GM10266 (cell line): ENCODE measurements at regions not wholly inside any gene's neighbourhood (a gene's known extent, or its start where the extent isn't known, plus 50 kb on each side); places are given as distances from the start of the nearest gene placed in this dataset.

Source experiments
- DNase-seq: peaks from one replicate; pipeline ENCODE4 v3.0.0; 2012; ENCODE audit errors: extremely low spot score
- TF ChIP-seq, protein P1 (sequence below): IDR thresholded peaks from 2 replicates; pipeline ENCODE4 v1.5.1; 2012; ENCODE audit warnings: mild to moderate bottlenecking, low read depth; ENCODE audit not compliant: control insufficient read depth, insufficient read depth; ENCODE audit errors: missing control alignments

DNA sequence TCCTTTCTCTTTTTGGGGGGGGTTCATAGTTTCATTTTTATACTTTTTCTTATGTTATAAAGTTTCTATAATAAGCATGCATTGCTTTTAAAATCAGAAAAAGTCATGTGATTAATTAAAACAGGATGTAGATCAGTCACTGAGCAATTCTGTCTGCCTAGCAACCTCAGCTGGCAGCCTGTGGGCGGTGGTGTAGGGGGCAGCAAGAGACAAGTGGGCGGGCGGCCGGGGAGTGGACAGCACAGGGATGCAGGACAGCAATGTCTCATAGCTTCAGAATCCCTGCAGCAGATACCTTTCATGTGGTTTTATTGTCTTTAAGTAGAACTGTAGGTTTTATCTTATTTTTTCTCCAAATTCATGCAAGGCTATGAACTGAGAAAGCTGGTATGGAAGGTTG, 101.9 kb upstream of the S1PR3 start:
- no peak for DNase-seq
- TF ChIP-seq, protein P1, sequence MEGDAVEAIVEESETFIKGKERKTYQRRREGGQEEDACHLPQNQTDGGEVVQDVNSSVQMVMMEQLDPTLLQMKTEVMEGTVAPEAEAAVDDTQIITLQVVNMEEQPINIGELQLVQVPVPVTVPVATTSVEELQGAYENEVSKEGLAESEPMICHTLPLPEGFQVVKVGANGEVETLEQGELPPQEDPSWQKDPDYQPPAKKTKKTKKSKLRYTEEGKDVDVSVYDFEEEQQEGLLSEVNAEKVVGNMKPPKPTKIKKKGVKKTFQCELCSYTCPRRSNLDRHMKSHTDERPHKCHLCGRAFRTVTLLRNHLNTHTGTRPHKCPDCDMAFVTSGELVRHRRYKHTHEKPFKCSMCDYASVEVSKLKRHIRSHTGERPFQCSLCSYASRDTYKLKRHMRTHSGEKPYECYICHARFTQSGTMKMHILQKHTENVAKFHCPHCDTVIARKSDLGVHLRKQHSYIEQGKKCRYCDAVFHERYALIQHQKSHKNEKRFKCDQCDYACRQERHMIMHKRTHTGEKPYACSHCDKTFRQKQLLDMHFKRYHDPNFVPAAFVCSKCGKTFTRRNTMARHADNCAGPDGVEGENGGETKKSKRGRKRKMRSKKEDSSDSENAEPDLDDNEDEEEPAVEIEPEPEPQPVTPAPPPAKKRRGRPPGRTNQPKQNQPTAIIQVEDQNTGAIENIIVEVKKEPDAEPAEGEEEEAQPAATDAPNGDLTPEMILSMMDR: no peak

DNA sequence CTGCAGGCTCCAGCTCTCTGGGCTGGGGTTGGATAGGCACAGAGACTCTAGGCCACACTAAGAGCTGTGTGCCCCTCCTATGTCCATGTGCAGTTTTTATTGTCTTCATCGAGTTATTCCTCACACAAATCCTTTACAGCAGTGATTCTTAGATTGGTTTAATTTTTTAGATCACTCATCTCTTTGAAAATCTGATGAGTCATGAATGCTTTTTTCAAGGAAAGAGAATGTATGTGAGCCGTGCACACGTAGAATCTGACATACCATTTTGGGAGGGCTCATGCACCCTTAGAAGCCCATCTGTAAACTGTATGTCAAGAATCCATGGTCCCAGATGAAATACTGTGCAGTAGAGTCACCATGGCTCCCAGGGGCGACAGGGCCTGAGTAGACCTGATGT, 100.7 kb upstream of the S1PR3 start:
- no peak for DNase-seq
- TF ChIP-seq, protein P1: no peak

DNA sequence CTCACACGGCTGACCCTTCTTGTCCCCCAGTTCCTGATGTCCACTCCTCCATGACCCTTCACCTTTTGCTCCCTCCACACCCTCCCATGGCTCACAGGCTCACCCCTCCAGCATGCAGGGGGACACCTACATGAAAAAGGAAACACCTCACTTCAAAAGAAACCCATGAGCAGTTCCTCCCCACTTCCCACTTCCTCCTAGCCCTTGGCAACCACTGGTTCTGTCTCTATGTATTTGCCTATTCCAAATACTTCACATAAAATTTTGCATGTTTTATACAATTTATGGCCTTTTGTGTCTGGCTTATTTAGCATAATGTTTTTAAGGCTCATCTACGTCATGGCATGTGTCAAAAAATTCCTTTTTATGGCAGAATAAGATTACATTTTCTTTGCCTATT, 100.2 kb upstream of the S1PR3 start:
- DNase-seq: no peak
- TF ChIP-seq, protein P1: no peak

DNA sequence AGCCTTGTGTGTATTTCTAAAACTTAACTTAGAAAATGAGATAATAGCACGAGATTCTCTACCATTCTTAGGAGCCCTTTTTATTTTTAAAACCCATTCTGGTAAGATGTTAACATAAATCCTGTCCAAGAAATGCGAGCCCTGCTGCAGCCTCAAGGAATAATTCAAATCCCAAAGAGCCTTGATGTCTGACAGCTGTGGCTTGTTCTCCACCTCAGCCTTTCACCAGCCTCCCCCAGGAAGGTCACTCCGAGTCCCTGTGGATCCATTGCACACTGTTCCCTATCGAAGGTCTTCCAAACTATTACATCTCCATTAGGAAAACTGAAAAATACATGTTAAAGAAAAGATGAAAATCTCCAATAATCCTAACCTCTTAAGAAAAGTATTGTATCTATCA, 98.5 kb upstream of the S1PR3 start:
- DNase-seq: no peak

DNA sequence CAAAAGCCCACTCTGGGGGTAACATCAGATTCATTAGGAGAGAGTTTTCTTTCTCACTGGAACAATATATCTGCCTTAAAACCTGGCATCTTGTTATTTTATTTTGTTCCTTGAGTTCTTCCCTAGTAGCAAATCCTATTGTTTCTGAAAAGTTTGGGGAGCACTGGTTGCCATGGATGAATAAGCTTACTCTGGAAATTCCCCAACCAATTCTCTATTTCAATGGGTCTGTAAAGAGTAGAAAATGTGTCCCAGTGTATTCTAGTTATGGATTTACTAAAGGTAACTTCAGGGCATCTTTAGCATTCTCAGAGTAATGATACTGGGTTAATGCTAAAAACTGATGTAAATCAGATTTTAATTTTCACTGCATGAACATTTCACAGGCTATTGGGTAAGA, 94.2 kb upstream of the S1PR3 start:
- DNase-seq: no peak
- TF ChIP-seq, protein P1: no peak

More for the DNA sequence above, 98.5 kb upstream of the S1PR3 start:
- TF ChIP-seq, protein P1: no peak

DNA sequence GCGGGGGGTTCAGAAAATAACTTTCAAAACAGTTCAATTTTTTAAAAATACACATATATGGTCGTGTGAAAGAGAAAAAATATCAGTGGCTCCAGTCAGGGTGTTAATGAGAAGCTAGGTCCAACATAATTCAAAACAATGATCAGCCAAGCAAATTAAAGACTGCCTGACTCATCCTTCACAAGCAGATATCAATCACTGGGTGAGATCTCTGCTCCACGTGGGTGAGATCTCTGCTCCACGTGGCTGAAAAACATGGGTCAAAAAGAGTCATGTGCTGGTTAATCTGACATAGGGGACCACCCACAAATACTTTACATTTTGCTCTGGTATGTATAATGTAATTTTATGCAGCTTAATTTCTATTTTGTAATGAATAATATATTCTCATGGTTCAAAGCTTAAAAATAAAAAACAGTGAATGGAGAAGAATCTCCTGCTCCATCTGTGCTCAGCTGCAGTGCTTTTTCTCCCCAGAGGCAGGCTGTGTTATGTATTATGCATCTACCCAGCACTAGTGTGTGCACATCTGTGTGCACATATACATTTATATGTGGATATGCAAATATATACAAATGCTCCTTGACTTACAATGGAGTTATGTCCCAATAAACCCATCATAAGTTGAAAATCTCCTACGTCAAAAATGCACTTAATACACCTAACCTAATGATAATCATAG, 93.1 kb upstream of the S1PR3 start:
- TF ChIP-seq, protein P1: no peak
- no peak for DNase-seq

DNA sequence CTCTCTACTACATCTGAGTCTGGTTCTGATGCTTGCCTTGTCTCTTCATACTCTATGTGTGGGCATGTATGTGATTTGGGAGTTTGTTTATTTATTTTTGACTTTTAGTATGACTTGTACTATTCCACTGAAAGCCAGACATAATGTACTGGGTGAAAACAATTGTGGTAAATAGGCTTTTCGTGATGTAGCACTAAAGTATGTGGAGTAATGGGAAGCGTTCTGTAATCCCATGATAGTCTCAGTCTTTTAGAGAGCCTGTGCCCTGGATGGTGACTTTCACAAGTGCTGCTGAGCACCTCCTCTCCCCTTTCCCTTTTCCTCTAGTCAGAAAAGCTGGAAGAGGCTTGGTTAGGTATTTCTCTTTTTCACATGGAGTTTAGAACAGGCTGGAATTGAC, 85.8 kb upstream of the S1PR3 start:
- TF ChIP-seq, protein P1: no peak
- DNase-seq: no peak
